Endodermal cell (in vitro differentiated cells): ENCODE measurements at regions not wholly inside any gene's neighbourhood (a gene's known extent, or its start where the extent isn't known, plus 50 kb on each side); places are given as distances from the start of the nearest gene placed in this dataset.

Experiments used
- DNase-seq: peaks from one replicate; pipeline ENCODE4 v3.0.0-alpha.2; 2017
- H3K27ac ChIP-seq: 2 replicates; pipeline ENCODE4 v1.5.1; 2013; ENCODE audit warnings: mild to moderate bottlenecking, low read depth, low read length, moderate library complexity
- H3K27me3 ChIP-seq: 2 replicates; pipeline ENCODE4 v1.6.1; 2013; ENCODE audit warnings: mild to moderate bottlenecking, low read length, moderate library complexity; ENCODE audit not compliant: insufficient read depth, control insufficient read depth, poor library complexity, severe bottlenecking
- H3K36me3 ChIP-seq: 2 replicates; pipeline ENCODE4 v1.7.0; 2013; ENCODE audit warnings: mild to moderate bottlenecking, low read length, moderate library complexity; ENCODE audit not compliant: control insufficient read depth, insufficient read depth
- H3K4me1 ChIP-seq: one replicate; pipeline ENCODE4 v1.7.0; 2013; ENCODE audit warnings: low read length; ENCODE audit not compliant: control insufficient read depth, insufficient read depth
- H3K4me3 ChIP-seq: 2 replicates; pipeline ENCODE4 v1.5.1; 2013; ENCODE audit warnings: mild to moderate bottlenecking, low read length, moderate library complexity
- H3K9ac ChIP-seq: 2 replicates; pipeline ENCODE4 v1.6.1; 2013; ENCODE audit warnings: mild to moderate bottlenecking, low read length, moderate library complexity; ENCODE audit not compliant: poor library complexity, severe bottlenecking; ENCODE audit errors: extremely low read depth
- H3K9me3 ChIP-seq: 2 replicates; pipeline ENCODE4 v1.6.1; 2013; ENCODE audit warnings: mild to moderate bottlenecking, low read length, moderate library complexity; ENCODE audit not compliant: control insufficient read depth
- H3K27ac Mint-ChIP-seq: 2 replicates; pipeline ENCODE4 v1.8.0; 2020; ENCODE audit warnings: mixed read lengths
- H3K27me3 Mint-ChIP-seq: 2 replicates; pipeline ENCODE4 v1.8.0; 2021; ENCODE audit warnings: mild to moderate bottlenecking, mixed read lengths; ENCODE audit not compliant: insufficient read depth
- H3K36me3 Mint-ChIP-seq: 2 replicates; pipeline ENCODE4 v1.8.0; 2020; ENCODE audit warnings: low read depth, mixed read lengths
- H3K4me1 Mint-ChIP-seq: 2 replicates; pipeline ENCODE4 v1.8.0; 2020; ENCODE audit warnings: mixed read lengths
- H3K4me3 Mint-ChIP-seq: 2 replicates; pipeline ENCODE4 v1.8.0; 2020; ENCODE audit warnings: mild to moderate bottlenecking, moderate library complexity, mixed read lengths
- H3K9me3 Mint-ChIP-seq: 2 replicates; pipeline ENCODE4 v1.8.0; 2020; ENCODE audit warnings: mild to moderate bottlenecking, mixed read lengths
- CTCF ChIP-seq: fragments of 200-600 bp; sonication (generic); conservative IDR thresholded peaks from 2 replicates; pipeline ENCODE4 v1.5.0; 2021; ENCODE audit warnings: antibody characterized with exemption, mild to moderate bottlenecking
- WGBS, 2 experiments: methylation state at CpG; one replicate each; pipeline versions ENCODE4 v1.1.5 to v1.1.7; 2013; ENCODE audit warnings: missing lambda C conversion rate in 2 of 2, mixed read lengths in 1 of 2; ENCODE audit not compliant: insufficient coverage in 1 of 2, insufficient read length in 1 of 2; 5-methylcytosine and 5-hydroxymethylcytosine counted together

DNA sequence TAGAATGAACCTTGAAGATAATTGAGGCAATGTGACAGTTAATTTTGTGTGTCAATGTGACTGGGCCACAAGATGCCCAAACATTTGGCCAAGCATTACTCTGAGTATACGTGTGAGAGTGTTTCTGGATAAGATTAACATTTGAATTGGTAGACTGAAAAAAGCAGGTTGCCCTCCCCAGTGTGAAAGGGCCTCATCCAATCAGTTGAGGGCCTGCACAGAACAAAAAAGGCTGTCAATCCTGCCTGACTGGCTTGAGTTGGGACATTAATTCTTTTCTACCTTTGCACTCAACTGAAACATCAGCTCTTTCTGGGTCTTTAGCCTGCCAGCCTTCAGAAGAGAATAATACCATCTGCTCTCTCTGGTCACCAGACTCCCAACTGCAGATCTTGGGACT lies 56.6 kb upstream of the PDE1C start:
- Histone ChIP-seq H3K9me3 (peaks cover 5% of the 10 kb centered on the region), H3K27me3 (no peaks in the 10 kb centered on the region), H3K36me3 (no peaks in the 10 kb centered on the region), H3K4me3 (no peak overlapping the region), H3K9ac (no peak overlapping the region), H3K27ac (no peak overlapping the region), H3K4me1 (no peaks in the 10 kb centered on the region)
- no peak overlapping the region for H3K4me3 Mint-ChIP-seq
- peaks cover 17% of the 10 kb centered on the region for H3K9me3 Mint-ChIP-seq
- no peak for DNase-seq
- peaks cover 17% of the 10 kb centered on the region for H3K27me3 Mint-ChIP-seq
- H3K27ac Mint-ChIP-seq: no peak overlapping the region
- H3K36me3 Mint-ChIP-seq: peaks cover 4% of the 10 kb centered on the region
- H3K4me1 Mint-ChIP-seq: peaks cover 4% of the 10 kb centered on the region
- no peak for TF ChIP-seq CTCF
- 53 to 67% methylated on average over 1 of the region's 1 CpG for WGBS, 2 experiments
